ENCODE measurements at regions not wholly inside any gene's neighbourhood (a gene's known extent, or its start where the extent isn't known, plus 50 kb on each side); places are given as distances from the start of the nearest gene placed in this dataset.

- Histone ChIP-seq H3K27ac (ENCODE audit: extremely low read depth, low read depth, low read length) (no peak overlapping the region), H4K20me1 (replicated peaks; ENCODE audit: control insufficient read depth, insufficient read depth, low read length) (no peaks in the 10 kb centered on the region), H3K9me1 (ENCODE audit: control insufficient read depth, insufficient read depth, low read length) (no peaks in the 10 kb centered on the region), H3K36me3 (ENCODE audit: control insufficient read depth, insufficient read depth, low read length) (no peaks in the 10 kb centered on the region), H3K79me2 (ENCODE audit: control insufficient read depth, insufficient read depth, low read length) (no peaks in the 10 kb centered on the region), H3K27me3 (ENCODE audit: control insufficient read depth in 2 of 2, insufficient read depth in 2 of 2, low read length in 2 of 2) (no peaks in the 10 kb centered on the region), H3K9ac (ENCODE audit: insufficient read depth in 1 of 2, low read depth in 2 of 2, low read length in 2 of 2) (no peak overlapping the region), H2AFZ (ENCODE audit: low read depth, low read length) (no peak overlapping the region), H3K4me3 (no peak overlapping the region), H3K9me3 (replicated peaks; ENCODE audit: control insufficient read depth, insufficient read depth, low read depth, low read length) (no peaks in the 10 kb centered on the region), H3K4me2 (ENCODE audit: insufficient read depth, low read length) (no peak overlapping the region), H3K4me1 (replicated peaks in 1 of 2; ENCODE audit: control insufficient read depth in 2 of 2, insufficient read depth in 2 of 2, low read length in 2 of 2) (no peaks in the 10 kb centered on the region)
- intact Hi-C loops (cut with micrococcal nuclease) (no loop called here), in situ Hi-C loops (cut with MboI) (no loop called here)
- DNase-seq (ENCODE audit: extremely low read depth in 1 of 4, low spot score in 3 of 4) (no peak), ATAC-seq (no peak), FAIRE-seq (no peak)
- POLR2A ChIA-PET, result no interaction called here
- BruUV-seq (replicated peaks), result no TSS peak
- no peak for TF ChIP-seq EZH2 (IDR thresholded peaks at IDR 0.05; ENCODE audit: borderline replicate concordance, low read depth, low read length)
- no peak for TF ChIP-seq VEZF1 (CRISPR knock-in tag; IDR thresholded peaks at IDR 0.05)
- TF ChIP-seq U2AF2 (optimal IDR thresholded peaks at IDR 0.05; ENCODE audit: low read depth, low read length), result no peak
- CTCF ChIA-PET (ENCODE audit: low intra/inter-chr PET ratio), result no interaction called here
These were observed 590.0 kb upstream of the ROBO1 start for GRCh38 chr3:80357761-80358160.

- ChIA-PET POLR2A (no interaction called here), CTCF (ENCODE audit: low intra/inter-chr PET ratio) (no interaction called here)
- ATAC-seq (no peak), DNase-seq (ENCODE audit: extremely low read depth in 1 of 4, low spot score in 3 of 4) (no peak), FAIRE-seq (no peak)
- Histone ChIP-seq H3K4me2 (ENCODE audit: insufficient read depth, low read length) (no peak overlapping the region), H3K4me3 (no peak overlapping the region), H3K9ac (ENCODE audit: insufficient read depth in 1 of 2, low read depth in 2 of 2, low read length in 2 of 2) (no peak overlapping the region), H3K9me1 (ENCODE audit: control insufficient read depth, insufficient read depth, low read length) (no peaks in the 10 kb centered on the region), H3K27me3 (ENCODE audit: control insufficient read depth in 2 of 2, insufficient read depth in 2 of 2, low read length in 2 of 2) (no peaks in the 10 kb centered on the region), H3K27ac (ENCODE audit: extremely low read depth, low read depth, low read length) (no peak overlapping the region), H4K20me1 (replicated peaks; ENCODE audit: control insufficient read depth, insufficient read depth, low read length) (no peaks in the 10 kb centered on the region), H3K79me2 (ENCODE audit: control insufficient read depth, insufficient read depth, low read length) (no peaks in the 10 kb centered on the region), H3K9me3 (replicated peaks; ENCODE audit: control insufficient read depth, insufficient read depth, low read depth, low read length) (no peaks in the 10 kb centered on the region), H2AFZ (ENCODE audit: low read depth, low read length) (no peak overlapping the region), H3K4me1 (replicated peaks in 1 of 2; ENCODE audit: control insufficient read depth in 2 of 2, insufficient read depth in 2 of 2, low read length in 2 of 2) (no peaks in the 10 kb centered on the region), H3K36me3 (ENCODE audit: control insufficient read depth, insufficient read depth, low read length) (no peaks in the 10 kb centered on the region)
- 3% methylated on average over 5 of the region's 5 CpGs for WGBS (ENCODE audit: insufficient coverage, low coverage, missing lambda C conversion rate)
- no TSS peak for BruUV-seq (replicated peaks)
- in situ Hi-C loops (cut with MboI) (no loop called here), intact Hi-C loops (cut with micrococcal nuclease) (no loop called here)
- no peak for TF ChIP-seq ZNF263 (CRISPR knock-in tag; IDR thresholded peaks at IDR 0.05; ENCODE audit: borderline replicate concordance)
- TF ChIP-seq ARID1B (IDR thresholded peaks at IDR 0.05), result no peak
- TF ChIP-seq RAD51 (IDR thresholded peaks at IDR 0.05; ENCODE audit: borderline replicate concordance, low read depth), result no peak
- TF ChIP-seq XRCC5 (IDR thresholded peaks at IDR 0.05; ENCODE audit: low read depth, low read length), result no peak
- TF ChIP-seq HDAC3 (IDR thresholded peaks at IDR 0.05; ENCODE audit: borderline replicate concordance, partially characterized antibody), result no peak
- no peak for TF ChIP-seq NFRKB (IDR thresholded peaks at IDR 0.05; ENCODE audit: low read depth)
These were observed 587.3 kb upstream of the ROBO1 start for GRCh38 chr3:80355144-80355543.

Measured in K562 (cell line).